Psoas muscle (tissue), 7 donors: ENCODE measurements at regions not wholly inside any gene's neighbourhood (a gene's known extent, or its start where the extent isn't known, plus 50 kb on each side); places are given as distances from the start of the nearest gene placed in this dataset.

ENCODE experiments used
- ATAC-seq, 4 donors: fragments of 200-7000 bp; cut with Tn5 transposase; one replicate each; pipeline ENCODE4 v1.9.1; 2020; ENCODE audit warnings: moderate library complexity in 3 of 4, mild to moderate bottlenecking in 2 of 4
- DNase-seq, 2 donors: peaks; one replicate each; pipeline ENCODE4 v3.0.0-alpha.2; 2020
- H3K27ac ChIP-seq: fragments of 200-600 bp; one replicate; pipeline ENCODE4 v1.8.0; 2022
- H3K27me3 ChIP-seq, 3 donors: fragments of 200-600 bp in 1 of 3; one replicate each; pipeline versions ENCODE4 v1.6.1 to v1.8.0; 2013 to 2022; ENCODE audit warnings: low read length in 2 of 3, mild to moderate bottlenecking in 2 of 3, moderate library complexity in 1 of 3; ENCODE audit not compliant: insufficient read depth in 3 of 3
- H3K36me3 ChIP-seq, 2 donors: fragments of 200-600 bp in 1 of 2; one replicate each; pipeline versions ENCODE4 v1.6.1 to v1.8.0; 2013 to 2022; ENCODE audit warnings: low read depth in 1 of 2, mild to moderate bottlenecking in 1 of 2, moderate library complexity in 1 of 2; ENCODE audit not compliant: insufficient read depth in 1 of 2
- H3K4me1 ChIP-seq: fragments of 200-600 bp; one replicate; pipeline ENCODE4 v1.8.0; 2022
- H3K4me3 ChIP-seq: fragments of 200-600 bp; one replicate; pipeline ENCODE4 v1.8.0; 2022; ENCODE audit warnings: mild to moderate bottlenecking
- H3K9me3 ChIP-seq: fragments of 200-600 bp; one replicate; pipeline ENCODE4 v1.8.0; 2022
- CTCF ChIP-seq: fragments of 200-600 bp; IDR thresholded peaks from one replicate; pipeline ENCODE4 v1.8.0; 2022; ENCODE audit warnings: antibody characterized with exemption
- WGBS, 3 donors: extraction: QIAGEN DNeasy Blood & Tissue Kit; methylation state at CpG; one replicate each; pipeline versions ENCODE4 v1.1.6 to v1.1.7; 2013; 5-methylcytosine and 5-hydroxymethylcytosine counted together
- intact Hi-C, 2 donors: fragments of 100-400 bp; cut with DNase I; formaldehyde crosslinking; loops; one replicate each; pipeline versions ENCODE4 v1.11.0 to v1.14.2; 2022
- donor health status: healthy with polysubstance abuse.
- donor health status: DM: no; HTN: no; CAD: no; lungs with moderate emphysema.
- donor health status: Bipolar disorder and iron deficiency.
- donor health status: healthy.
- donor health status: DM: yes; HTN: yes; CAD: no.
- donor health status: DM: no; HTN: no; CAD: no.
- donor health status: DM: yes; HTN: yes; CAD: no.

GRCh38 chr5:83839256-83839655 lies 118.6 kb upstream of the HAPLN1 start:
- intact Hi-C loops = no loop called here
- no peaks in the 10 kb centered on the region for H3K27me3 ChIP-seq
- DNase-seq (no peak), ATAC-seq (no peak)
- no peaks in the 10 kb centered on the region for H3K4me1 ChIP-seq
- no peaks in the 10 kb centered on the region for H3K36me3 ChIP-seq
- H3K27ac ChIP-seq = no peak overlapping the region
- no peak overlapping the region for H3K4me3 ChIP-seq
- H3K9me3 ChIP-seq = no peaks in the 10 kb centered on the region
- WGBS, 3 donors = 66 to 81% (median 76%) methylated on average over 2 of the region's 2 CpGs
- no peak for TF ChIP-seq CTCF

- no peak for DNase-seq
- Histone ChIP-seq H3K9me3 (no peaks in the 10 kb centered on the region), H3K27ac (no peak overlapping the region), H3K36me3 (no peaks in the 10 kb centered on the region), H3K4me3 (no peak overlapping the region), H3K27me3 (no peaks in the 10 kb centered on the region), H3K4me1 (no peaks in the 10 kb centered on the region)
- TF ChIP-seq CTCF = no peak
- ATAC-seq = no peak
- intact Hi-C loops = no loop called here
- WGBS, 3 donors = 33 to 40% (median 40%) methylated on average over 4 of the region's 4 CpGs
These were observed 116.7 kb upstream of the HAPLN1 start for GRCh38 chr5:83837265-83837907.

GRCh38 chr5:83834306-83834705 lies 113.7 kb upstream of the HAPLN1 start:
- TF ChIP-seq CTCF = no peak
- Histone ChIP-seq H3K27me3 (no peaks in the 10 kb centered on the region), H3K9me3 (no peaks in the 10 kb centered on the region), H3K4me1 (no peaks in the 10 kb centered on the region), H3K4me3 (no peak overlapping the region), H3K36me3 (no peaks in the 10 kb centered on the region), H3K27ac (no peak overlapping the region)
- no peak for ATAC-seq
- intact Hi-C loops = no loop called here
- 90 to 91% (median 90%) methylated on average over 5 of the region's 5 CpGs for WGBS, 3 donors
- DNase-seq = no peak

GRCh38 chr5:83831834-83832233 lies 111.2 kb upstream of the HAPLN1 start:
- 80 to 90% (median 89%) methylated on average over 1 of the region's 1 CpG for WGBS, 3 donors
- intact Hi-C loops = no loop called here
- no peak for ATAC-seq
- Histone ChIP-seq H3K4me3 (no peak overlapping the region), H3K9me3 (no peaks in the 10 kb centered on the region), H3K4me1 (no peaks in the 10 kb centered on the region), H3K27ac (no peak overlapping the region), H3K27me3 (no peaks in the 10 kb centered on the region), H3K36me3 (no peaks in the 10 kb centered on the region)
- no peak for TF ChIP-seq CTCF
- no peak for DNase-seq

- H3K36me3 ChIP-seq = no peaks in the 10 kb centered on the region
- no peak for DNase-seq
- intact Hi-C loops = no loop called here
- no peak overlapping the region for H3K27ac ChIP-seq
- TF ChIP-seq CTCF = no peak
- WGBS, 3 donors = 39 to 64% (median 46%) methylated on average over 1 of the region's 1 CpG
- H3K27me3 ChIP-seq = no peaks in the 10 kb centered on the region
- no peaks in the 10 kb centered on the region for H3K9me3 ChIP-seq
- no peak overlapping the region for H3K4me3 ChIP-seq
- ATAC-seq = no peak
- no peaks in the 10 kb centered on the region for H3K4me1 ChIP-seq
These were observed 106.5 kb upstream of the HAPLN1 start for GRCh38 chr5:83827111-83827557.
